ENCODE measurements at regions not wholly inside any gene's neighbourhood (a gene's known extent, or its start where the extent isn't known, plus 50 kb on each side); places are given as distances from the start of the nearest gene placed in this dataset.

DNA sequence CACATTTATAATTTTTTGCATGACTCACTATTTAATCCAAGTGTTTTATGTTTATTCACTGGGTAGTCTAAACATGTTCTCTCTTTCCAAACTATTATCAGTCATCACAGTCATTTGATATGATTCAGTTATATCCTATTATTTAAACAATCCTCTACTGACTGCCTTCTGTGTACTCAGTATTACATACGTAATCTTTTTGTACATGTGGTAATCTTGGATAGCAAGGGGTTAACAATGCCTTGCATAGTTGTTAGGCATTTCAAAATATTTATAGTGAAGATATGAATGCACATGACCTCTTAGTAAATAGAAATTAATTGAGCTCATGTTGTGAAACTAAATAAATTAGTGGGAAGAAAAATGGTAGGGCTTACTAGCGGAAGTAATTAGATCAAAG lies 379.4 kb upstream of the KIAA1217 start:
- TF ChIP-seq CTCF (IDR thresholded peaks at IDR 0.05) (no peak), POLR2A (IDR thresholded peaks at IDR 0.05) (no peak)

All from Peyer's patch (tissue), 4 donors.